Cardiac muscle cell (in vitro differentiated cells and primary cell): ENCODE measurements at regions not wholly inside any gene's neighbourhood (a gene's known extent, or its start where the extent isn't known, plus 50 kb on each side); places are given as distances from the start of the nearest gene placed in this dataset.

ENCODE experiments used
- DNase-seq, 2 donors: peaks; one replicate each; pipeline versions ENCODE4 v3.0.0 to v3.0.0-alpha.2; 2010 to 2017; ENCODE audit warnings: low read depth in 1 of 2, low spot score in 1 of 2
- H3K27ac ChIP-seq: fragments of 200-600 bp; sonication (generic); 2 replicates; pipeline ENCODE4 v1.5.1; 2016
- H3K27me3 ChIP-seq: fragments of 200-600 bp; sonication (generic); 2 replicates; pipeline ENCODE4 v1.6.0; 2016; ENCODE audit warnings: control low read depth
- H3K36me3 ChIP-seq: fragments of 200-600 bp; sonication (generic); 2 replicates; pipeline ENCODE4 v1.5.1; 2016; ENCODE audit warnings: control low read depth
- H3K4me1 ChIP-seq: fragments of 200-600 bp; sonication (generic); 2 replicates; pipeline ENCODE4 v1.8.1; 2017; ENCODE audit warnings: low read depth, mild to moderate bottlenecking, mixed run types
- H3K4me3 ChIP-seq: fragments of 200-600 bp; sonication (generic); 2 replicates; pipeline ENCODE4 v1.5.1; 2016; ENCODE audit warnings: mild to moderate bottlenecking
- H3K9me3 ChIP-seq: fragments of 200-600 bp; sonication (generic); 2 replicates; pipeline ENCODE4 v1.5.1; 2017; ENCODE audit warnings: low read depth, mild to moderate bottlenecking, control low read depth
- CTCF ChIP-seq: IDR thresholded peaks from 2 replicates; pipeline ENCODE4 v1.5.1; 2012; ENCODE audit warnings: low read depth, mild to moderate bottlenecking, low read length

- no peak for TF ChIP-seq CTCF
- no peaks in the 10 kb centered on the region for H3K36me3 ChIP-seq
- peaks cover 2% of the 10 kb centered on the region for H3K4me1 ChIP-seq
- no peak for DNase-seq
- no peak overlapping the region for H3K27ac ChIP-seq
- H3K9me3 ChIP-seq: no peaks in the 10 kb centered on the region
- no peaks in the 10 kb centered on the region for H3K27me3 ChIP-seq
- no peak overlapping the region for H3K4me3 ChIP-seq
These were observed 87.3 kb upstream of the SFMBT2 start for GRCh38 chr10:7498111-7498510.

GRCh38 chr10:7493996-7494395 lies 83.2 kb upstream of the SFMBT2 start:
- TF ChIP-seq CTCF: no peak
- H3K27me3 ChIP-seq: no peaks in the 10 kb centered on the region
- no peak for DNase-seq
- H3K4me1 ChIP-seq: peaks cover 4% of the 10 kb centered on the region
- H3K9me3 ChIP-seq: no peaks in the 10 kb centered on the region
- H3K4me3 ChIP-seq: no peak overlapping the region
- no peaks in the 10 kb centered on the region for H3K36me3 ChIP-seq
- no peak overlapping the region for H3K27ac ChIP-seq

GRCh38 chr10:7492660-7493046 lies 81.8 kb upstream of the SFMBT2 start:
- no peaks in the 10 kb centered on the region for H3K27me3 ChIP-seq
- no peak for DNase-seq
- no peak for TF ChIP-seq CTCF

GRCh38 chr10:7491949-7492659 lies 81.3 kb upstream of the SFMBT2 start:
- no peak for TF ChIP-seq CTCF
- DNase-seq: no peak
- Histone ChIP-seq H3K4me1 (peaks cover 13% of the 10 kb centered on the region), H3K9me3 (no peaks in the 10 kb centered on the region), H3K27ac (no peak overlapping the region), H3K27me3 (no peaks in the 10 kb centered on the region), H3K36me3 (no peaks in the 10 kb centered on the region), H3K4me3 (no peak overlapping the region)

More at GRCh38 chr10:7492660-7493046, 81.8 kb upstream of the SFMBT2 start:
- no peak overlapping the region for H3K27ac ChIP-seq
- H3K9me3 ChIP-seq: no peaks in the 10 kb centered on the region
- H3K4me3 ChIP-seq: no peak overlapping the region
- H3K36me3 ChIP-seq: no peaks in the 10 kb centered on the region
- H3K4me1 ChIP-seq: peaks cover 13% of the 10 kb centered on the region

GRCh38 chr10:7491230-7491629 lies 80.4 kb upstream of the SFMBT2 start:
- Histone ChIP-seq H3K9me3 (no peaks in the 10 kb centered on the region), H3K27ac (no peak overlapping the region), H3K4me1 (peaks cover 13% of the 10 kb centered on the region), H3K4me3 (no peak overlapping the region), H3K36me3 (no peaks in the 10 kb centered on the region), H3K27me3 (no peaks in the 10 kb centered on the region)
- no peak for TF ChIP-seq CTCF
- DNase-seq: no peak
